PC-3 (cell line): ENCODE measurements at regions not wholly inside any gene's neighbourhood (a gene's known extent, or its start where the extent isn't known, plus 50 kb on each side); places are given as distances from the start of the nearest gene placed in this dataset.

ENCODE experiments used
- ATAC-seq: fragments of 200-7000 bp; cut with Tn5 transposase; 2 replicates; pipeline ENCODE4 v1.9.1; 2020; ENCODE audit warnings: mild to moderate bottlenecking, moderate library complexity
- BruUV-seq: library from RNA; stranded (reverse); fragments of 400-500 nt; replicated peaks from 2 replicates; lab custom pipeline; 2021; lab: Mats Ljungman, UMichigan
- CTCF ChIA-PET: fragments of 300-600 bp; sonication (Branson Sonifier 250); formaldehyde crosslinking; loops from one replicate; lab custom pipeline; 2022; ENCODE audit warnings: antibody characterized with exemption; lab: Charles Lee
- POLR2A ChIA-PET: fragments of 300-600 bp; sonication (Branson Sonifier 250); formaldehyde crosslinking; loops from one replicate; lab custom pipeline; 2022; ENCODE audit warnings: antibody characterized with exemption; ENCODE audit not compliant: unreplicated experiment; lab: Charles Lee
- DNase-seq: peaks from one replicate; pipeline ENCODE4 v3.0.0-alpha.2; 2015
- H2AFZ ChIP-seq: fragments of 300-600 bp; sonication (generic); 2 replicates; pipeline ENCODE4 v1.6.0; 2016; ENCODE audit warnings: antibody characterized with exemption, low read length
- H3F3A ChIP-seq: fragments of 300-600 bp; sonication (generic); one replicate; pipeline ENCODE4 v1.6.0; 2017; ENCODE audit warnings: antibody characterized with exemption, low read length, control low read depth, mild to moderate bottlenecking; ENCODE audit not compliant: unreplicated experiment
- H3K27ac ChIP-seq: fragments of 300-600 bp; sonication (generic); 2 replicates; pipeline ENCODE4 v1.5.1; 2016; ENCODE audit warnings: mild to moderate bottlenecking, low read length
- H3K27me3 ChIP-seq: fragments of 300-600 bp; sonication (generic); 2 replicates; pipeline ENCODE4 v1.6.1; 2016; ENCODE audit warnings: low read length, mixed read lengths
- H3K36me3 ChIP-seq: fragments of 300-600 bp; sonication (generic); 2 replicates; pipeline ENCODE4 v1.6.1; 2016; ENCODE audit warnings: low read depth, mixed run types, low read length, mixed read lengths
- H3K4me1 ChIP-seq: fragments of 300-600 bp; sonication (generic); 2 replicates; pipeline ENCODE4 v1.5.1; 2016; ENCODE audit warnings: low read length; ENCODE audit not compliant: insufficient read depth
- H3K4me2 ChIP-seq: fragments of 300-600 bp; sonication (generic); 2 replicates; pipeline ENCODE4 v1.6.0; 2016; ENCODE audit warnings: low read length
- H3K4me3 ChIP-seq: fragments of 300-600 bp; sonication (generic); 2 replicates; pipeline ENCODE4 v1.5.1; 2016; ENCODE audit warnings: mild to moderate bottlenecking, low read length, mixed read lengths
- H3K79me2 ChIP-seq: fragments of 300-600 bp; sonication (generic); 2 replicates; pipeline ENCODE4 v1.6.1; 2017; ENCODE audit warnings: low read length, mixed read lengths
- H3K9ac ChIP-seq: fragments of 300-600 bp; sonication (generic); 2 replicates; pipeline ENCODE4 v1.6.0; 2016; ENCODE audit warnings: mild to moderate bottlenecking, low read length
- H3K9me2 ChIP-seq: fragments of 300-600 bp; sonication (generic); replicated peaks from 2 replicates; pipeline ENCODE4 v1.6.1; 2016; ENCODE audit warnings: mixed run types, low read length, mixed read lengths
- H3K9me3 ChIP-seq: fragments of 300-600 bp; sonication (generic); 2 replicates; pipeline ENCODE4 v1.6.1; 2016; ENCODE audit warnings: low read length, mixed read lengths
- H4K20me1 ChIP-seq: fragments of 300-600 bp; sonication (generic); 2 replicates; pipeline ENCODE4 v1.6.1; 2016; ENCODE audit warnings: low read length, mixed read lengths
- EZH2 ChIP-seq: fragments of 300-600 bp; sonication (generic); IDR thresholded peaks from one replicate; pipeline ENCODE4 v1.6.1; 2017; ENCODE audit warnings: antibody characterized with exemption, mild to moderate bottlenecking, low read length; ENCODE audit not compliant: unreplicated experiment
- EZH2phosphoT487 ChIP-seq: fragments of 300-600 bp; sonication (generic); IDR thresholded peaks from 2 replicates; pipeline ENCODE4 v1.6.1; 2018; ENCODE audit warnings: mild to moderate bottlenecking, antibody characterized with exemption, low read length, borderline replicate concordance
- intact Hi-C: fragments of 100-400 bp; cut with micrococcal nuclease; formaldehyde crosslinking; loops from 2 replicates; pipeline ENCODE4 v1.9.0; 2023
- TF ChIP-seq, protein P1 (sequence below): fragments of 300-600 bp; sonication (generic); conservative IDR thresholded peaks from 2 replicates; pipeline ENCODE4 v1.5.1; 2017; ENCODE audit warnings: antibody characterized with exemption, low read depth, mild to moderate bottlenecking, low read length

GRCh38 chr10:121265360-121266123 is 332.7 kb downstream of the FGFR2 start:
- POLR2A ChIA-PET = no interaction called here
- H3K4me2 ChIP-seq = no peak overlapping the region
- no peaks in the 10 kb centered on the region for H3K79me2 ChIP-seq
- H3K27ac ChIP-seq = no peak overlapping the region
- no peaks in the 10 kb centered on the region for H3K36me3 ChIP-seq
- H2AFZ ChIP-seq = no peak overlapping the region
- no peak for TF ChIP-seq EZH2phosphoT487
- no peak for TF ChIP-seq EZH2
- TF ChIP-seq, protein P1, sequence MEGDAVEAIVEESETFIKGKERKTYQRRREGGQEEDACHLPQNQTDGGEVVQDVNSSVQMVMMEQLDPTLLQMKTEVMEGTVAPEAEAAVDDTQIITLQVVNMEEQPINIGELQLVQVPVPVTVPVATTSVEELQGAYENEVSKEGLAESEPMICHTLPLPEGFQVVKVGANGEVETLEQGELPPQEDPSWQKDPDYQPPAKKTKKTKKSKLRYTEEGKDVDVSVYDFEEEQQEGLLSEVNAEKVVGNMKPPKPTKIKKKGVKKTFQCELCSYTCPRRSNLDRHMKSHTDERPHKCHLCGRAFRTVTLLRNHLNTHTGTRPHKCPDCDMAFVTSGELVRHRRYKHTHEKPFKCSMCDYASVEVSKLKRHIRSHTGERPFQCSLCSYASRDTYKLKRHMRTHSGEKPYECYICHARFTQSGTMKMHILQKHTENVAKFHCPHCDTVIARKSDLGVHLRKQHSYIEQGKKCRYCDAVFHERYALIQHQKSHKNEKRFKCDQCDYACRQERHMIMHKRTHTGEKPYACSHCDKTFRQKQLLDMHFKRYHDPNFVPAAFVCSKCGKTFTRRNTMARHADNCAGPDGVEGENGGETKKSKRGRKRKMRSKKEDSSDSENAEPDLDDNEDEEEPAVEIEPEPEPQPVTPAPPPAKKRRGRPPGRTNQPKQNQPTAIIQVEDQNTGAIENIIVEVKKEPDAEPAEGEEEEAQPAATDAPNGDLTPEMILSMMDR = no peak
- no peaks in the 10 kb centered on the region for H3K9me2 ChIP-seq
- intact Hi-C loops = no loop called here
- ATAC-seq = no peak
- no peak overlapping the region for H3K9ac ChIP-seq
- BruUV-seq = no TSS peak
- no peaks in the 10 kb centered on the region for H3K4me1 ChIP-seq
- no peaks in the 10 kb centered on the region for H4K20me1 ChIP-seq
- H3K27me3 ChIP-seq = peaks cover 18% of the 10 kb centered on the region
- DNase-seq = no peak
- H3F3A ChIP-seq = no peaks in the 10 kb centered on the region
- no peaks in the 10 kb centered on the region for H3K9me3 ChIP-seq
- CTCF ChIA-PET = no interaction called here
- no peak overlapping the region for H3K4me3 ChIP-seq

DNA sequence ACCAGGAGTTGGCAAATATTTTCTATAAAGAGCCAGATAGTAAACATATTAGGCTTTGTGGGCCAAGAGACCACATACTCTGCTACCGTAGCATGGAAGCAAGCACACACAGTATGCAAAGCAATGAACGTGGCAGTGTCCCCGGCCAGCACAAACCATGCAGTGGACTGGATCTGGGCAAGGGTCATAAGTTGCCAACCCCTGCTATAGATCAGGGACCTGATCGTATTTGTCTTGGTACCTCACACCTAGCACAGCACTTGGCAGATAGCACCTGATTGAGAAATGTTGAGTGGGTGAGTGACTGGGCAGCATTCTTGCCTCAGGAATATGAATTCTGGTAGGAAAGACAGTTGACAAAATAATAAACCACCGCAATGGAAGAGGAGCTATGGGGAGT is 331.9 kb downstream of the FGFR2 start:
- H3K27ac ChIP-seq = no peak overlapping the region
- no peaks in the 10 kb centered on the region for H3K4me1 ChIP-seq
- no peak for DNase-seq
- no peak overlapping the region for H2AFZ ChIP-seq
- TF ChIP-seq EZH2 = no peak
- TF ChIP-seq, protein P1 = no peak
- no peak for TF ChIP-seq EZH2phosphoT487
- no peak overlapping the region for H3K4me2 ChIP-seq
- H4K20me1 ChIP-seq = no peaks in the 10 kb centered on the region
- H3K27me3 ChIP-seq = peaks cover 27% of the 10 kb centered on the region
- no peak for ATAC-seq
- no peaks in the 10 kb centered on the region for H3F3A ChIP-seq
- BruUV-seq = no TSS peak
- intact Hi-C loops = no loop called here
- H3K36me3 ChIP-seq = no peaks in the 10 kb centered on the region
- no peak overlapping the region for H3K4me3 ChIP-seq
- ChIA-PET POLR2A (no interaction called here), CTCF (no interaction called here)
- H3K79me2 ChIP-seq = no peaks in the 10 kb centered on the region
- H3K9ac ChIP-seq = no peak overlapping the region
- no peaks in the 10 kb centered on the region for H3K9me2 ChIP-seq
- H3K9me3 ChIP-seq = no peaks in the 10 kb centered on the region

DNA sequence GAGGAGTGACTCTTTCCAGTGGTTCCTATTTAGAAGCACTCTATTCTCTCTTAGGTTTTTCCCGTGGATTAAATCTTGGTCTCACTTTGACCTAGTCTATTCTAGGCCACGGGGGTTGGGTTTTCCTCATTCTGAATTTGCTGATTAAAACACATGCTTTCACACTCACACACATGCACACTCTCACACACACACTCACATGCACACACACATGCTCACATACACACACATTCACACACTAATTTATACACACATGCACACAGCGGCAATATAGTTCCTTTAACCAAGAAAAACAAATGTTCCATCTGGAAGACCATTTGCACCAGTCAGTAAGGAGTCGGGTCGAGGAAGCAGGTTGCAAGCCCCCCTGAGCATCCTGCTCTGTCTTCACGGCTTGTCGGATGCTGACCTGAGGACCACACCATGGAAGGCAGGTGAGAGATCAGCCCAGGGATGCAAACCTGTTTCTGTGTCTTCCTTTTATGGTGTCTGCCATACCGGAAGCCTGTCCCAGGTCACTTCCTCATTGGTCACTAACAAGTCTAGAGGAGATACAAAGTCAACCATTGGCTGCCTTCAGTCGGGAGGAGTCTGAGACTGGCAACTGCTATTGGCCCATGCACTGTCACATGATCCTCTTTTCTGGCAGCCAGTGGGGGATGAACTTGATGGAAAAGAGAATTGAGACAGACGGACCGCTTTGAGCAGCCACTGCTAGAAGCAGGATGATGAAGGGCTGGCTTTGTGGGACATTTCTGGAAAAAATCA is 330.8 kb downstream of the FGFR2 start:
- CTCF ChIA-PET = no interaction called here
- Histone ChIP-seq H3K4me1 (no peaks in the 10 kb centered on the region), H3K9me2 (no peaks in the 10 kb centered on the region), H3K36me3 (no peaks in the 10 kb centered on the region), H2AFZ (no peak overlapping the region), H3K9me3 (no peaks in the 10 kb centered on the region), H3K79me2 (no peaks in the 10 kb centered on the region), H3F3A (no peaks in the 10 kb centered on the region), H3K27me3 (peaks cover 32% of the 10 kb centered on the region), H3K27ac (no peak overlapping the region), H3K4me3 (no peak overlapping the region), H3K4me2 (no peak overlapping the region), H4K20me1 (no peaks in the 10 kb centered on the region), H3K9ac (no peak overlapping the region)
- POLR2A ChIA-PET = no interaction called here
- TF ChIP-seq EZH2phosphoT487 (no peak), EZH2 (no peak)
- TF ChIP-seq, protein P1 = no peak
- intact Hi-C loops = no loop called here
- ATAC-seq (no peak), DNase-seq (no peak)
- no TSS peak for BruUV-seq
